Skeletal muscle tissue (tissue), 3 donors: ENCODE measurements at regions not wholly inside any gene's neighbourhood (a gene's known extent, or its start where the extent isn't known, plus 50 kb on each side); places are given as distances from the start of the nearest gene placed in this dataset.

Experiments used
- H3K27ac ChIP-seq: one replicate; pipeline ENCODE4 v1.7.0; 2013; ENCODE audit warnings: mild to moderate bottlenecking, low read depth, low read length, inconsistent platforms
- H3K27me3 ChIP-seq, 3 donors: one replicate each; pipeline ENCODE4 v1.7.0; 2013; ENCODE audit warnings: low read length in 3 of 3; ENCODE audit not compliant: control insufficient read depth in 3 of 3, insufficient read depth in 3 of 3
- H3K36me3 ChIP-seq, 3 donors: one replicate each; pipeline ENCODE4 v1.7.0; 2013; ENCODE audit warnings: low read length in 3 of 3; ENCODE audit not compliant: control insufficient read depth in 3 of 3, insufficient read depth in 3 of 3
- H3K4me1 ChIP-seq, 3 donors: one replicate each; pipeline ENCODE4 v1.7.0; 2013; ENCODE audit warnings: low read length in 3 of 3, mild to moderate bottlenecking in 3 of 3; ENCODE audit not compliant: control insufficient read depth in 3 of 3, insufficient read depth in 3 of 3
- H3K4me3 ChIP-seq, 3 donors: one replicate each; pipeline ENCODE4 v1.7.0; 2013; ENCODE audit warnings: low read length in 3 of 3
- H3K9ac ChIP-seq, 3 donors: one replicate each; pipeline ENCODE4 v1.7.0; 2013; ENCODE audit warnings: low read length in 3 of 3, mild to moderate bottlenecking in 3 of 3, moderate library complexity in 2 of 3, low read depth in 1 of 3
- H3K9me3 ChIP-seq, 3 donors: one replicate each; pipeline ENCODE4 v1.7.0; 2013; ENCODE audit warnings: low read length in 3 of 3; ENCODE audit not compliant: control insufficient read depth in 3 of 3
- donor health status: Osteomylitis.

DNA sequence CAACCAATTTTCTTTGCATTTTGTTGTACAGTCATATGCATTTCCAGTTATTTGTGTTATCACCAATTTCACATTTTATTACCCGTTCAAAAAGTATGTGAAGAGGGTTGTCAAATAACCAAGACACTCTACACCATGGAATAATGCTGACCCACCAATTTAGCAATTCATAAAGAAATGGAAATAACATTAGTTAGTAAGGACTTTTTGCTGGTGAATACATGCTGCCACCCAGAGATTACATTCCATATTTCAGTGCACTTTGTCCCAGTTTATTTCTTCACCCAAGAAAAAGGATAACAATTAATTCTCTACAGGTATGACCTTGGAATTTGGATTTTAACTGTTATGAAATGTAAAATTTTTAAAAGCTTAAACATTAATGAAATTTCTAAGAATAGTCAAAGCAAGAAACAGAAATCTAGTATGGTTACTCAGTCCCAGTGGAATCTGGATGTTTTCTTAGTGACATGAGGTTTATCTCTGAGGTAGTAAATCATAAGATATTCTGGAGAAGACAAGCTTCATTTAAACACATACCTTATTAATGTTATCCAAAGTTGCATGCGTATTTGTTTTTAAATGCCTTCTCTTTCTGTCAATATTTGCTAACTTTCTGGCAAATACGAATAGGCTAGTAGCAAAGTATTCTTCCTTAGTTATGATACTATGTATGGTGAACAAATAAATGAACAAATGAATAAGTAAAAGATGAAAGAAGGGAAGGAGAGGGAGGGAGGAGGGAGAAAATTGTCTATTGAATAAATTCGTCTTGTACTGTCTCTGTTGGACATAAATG lies 100.6 kb downstream of the CETN3 start:
- H3K4me3 ChIP-seq = no peak overlapping the region

GRCh38 chr5:90307782-90308181 lies 101.8 kb downstream of the CETN3 start:
- Histone ChIP-seq H3K27ac (no peak overlapping the region), H3K4me3 (no peak overlapping the region), H3K27me3 (no peaks in the 10 kb centered on the region), H3K9me3 (no peaks in the 10 kb centered on the region), H3K36me3 (no peaks in the 10 kb centered on the region), H3K4me1 (no peaks in the 10 kb centered on the region), H3K9ac (no peak overlapping the region)

More for the DNA sequence above, 100.6 kb downstream of the CETN3 start:
- Histone ChIP-seq H3K9me3 (no peaks in the 10 kb centered on the region), H3K9ac (no peak overlapping the region), H3K4me1 (no peaks in the 10 kb centered on the region), H3K36me3 (no peaks in the 10 kb centered on the region), H3K27me3 (no peaks in the 10 kb centered on the region), H3K27ac (no peak overlapping the region)

DNA sequence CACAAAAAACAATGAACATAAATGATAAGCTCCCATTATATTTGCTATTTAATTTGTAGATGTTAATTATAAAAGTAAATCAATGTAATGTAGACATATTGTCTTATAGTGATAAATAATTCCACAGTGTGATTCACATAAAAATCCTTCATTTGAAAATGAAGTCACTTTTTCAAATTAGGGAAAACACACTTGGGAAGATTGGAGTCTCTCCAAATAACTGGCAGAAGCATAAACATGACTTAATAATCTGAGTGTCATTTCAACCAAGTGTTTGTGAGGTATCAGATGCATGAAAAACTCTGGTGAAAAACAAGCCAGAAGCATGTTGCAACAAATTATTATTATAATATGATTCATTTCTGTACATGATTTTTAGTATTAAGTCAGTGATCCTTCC lies 102.2 kb downstream of the CETN3 start:
- Histone ChIP-seq H3K9ac (no peak overlapping the region), H3K36me3 (no peaks in the 10 kb centered on the region), H3K4me3 (no peak overlapping the region), H3K4me1 (no peaks in the 10 kb centered on the region), H3K27me3 (no peaks in the 10 kb centered on the region), H3K9me3 (no peaks in the 10 kb centered on the region), H3K27ac (no peak overlapping the region)

- Histone ChIP-seq H3K9ac (no peak overlapping the region), H3K27ac (no peak overlapping the region), H3K27me3 (no peaks in the 10 kb centered on the region), H3K4me1 (no peaks in the 10 kb centered on the region), H3K4me3 (no peak overlapping the region), H3K9me3 (no peaks in the 10 kb centered on the region), H3K36me3 (no peaks in the 10 kb centered on the region)
Observed at GRCh38 chr5:90306613-90307012, 102.9 kb downstream of the CETN3 start.

DNA sequence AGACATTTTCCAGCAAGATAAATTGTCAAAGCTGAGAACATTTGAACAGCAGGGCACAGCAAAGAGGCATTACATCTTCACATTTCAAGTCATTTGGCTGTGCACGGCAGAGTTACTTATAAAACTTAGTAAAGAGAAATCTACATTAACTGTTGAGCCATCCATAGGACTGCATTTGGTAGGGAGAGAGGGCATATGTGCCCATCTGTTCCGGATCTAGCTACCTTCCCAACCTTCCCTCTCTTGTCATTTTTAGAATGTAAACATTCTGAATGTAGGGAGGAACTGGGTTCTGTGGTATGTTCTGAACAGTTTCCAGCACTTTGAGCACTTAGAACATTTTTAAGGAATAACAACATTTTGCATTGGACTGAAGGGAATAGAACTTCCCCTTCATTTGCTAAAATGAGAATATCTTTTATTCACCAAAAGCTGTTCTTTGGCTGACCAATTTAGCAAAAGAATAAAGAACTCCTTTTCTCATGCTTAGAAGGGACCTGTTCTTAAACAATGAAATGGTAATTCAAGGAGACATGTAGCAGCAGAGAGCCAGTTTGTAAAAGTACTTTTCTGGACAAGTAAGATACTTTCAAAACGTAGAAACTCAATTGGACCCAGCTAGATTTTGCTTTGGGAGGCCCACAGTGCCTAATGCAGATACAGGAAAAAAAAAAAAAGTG lies 104.4 kb downstream of the CETN3 start:
- no peaks in the 10 kb centered on the region for H3K9me3 ChIP-seq
- H3K9ac ChIP-seq = no peak overlapping the region

DNA sequence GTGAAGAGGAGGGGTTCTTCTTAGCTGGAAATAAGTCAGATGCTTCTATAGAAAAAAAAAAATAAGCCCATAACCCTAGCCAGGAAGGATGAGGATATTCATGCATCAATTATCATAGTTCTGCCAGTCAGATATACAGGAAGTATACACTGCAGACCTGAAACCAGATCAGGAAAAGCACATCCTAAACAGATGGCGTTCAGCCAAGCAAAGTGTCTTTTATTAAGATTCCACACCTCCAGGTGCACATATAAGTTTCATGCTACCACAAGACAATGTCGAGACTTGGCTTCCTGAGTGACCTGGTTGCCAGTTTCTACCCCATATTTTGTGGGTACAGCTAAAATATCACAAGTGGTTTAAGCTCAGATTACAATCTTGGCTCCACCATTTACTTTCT lies 108.3 kb downstream of the CETN3 start:
- H3K9ac ChIP-seq = no peak overlapping the region
- no peaks in the 10 kb centered on the region for H3K4me1 ChIP-seq
- H3K36me3 ChIP-seq = no peaks in the 10 kb centered on the region
- H3K9me3 ChIP-seq = no peaks in the 10 kb centered on the region
- no peak overlapping the region for H3K4me3 ChIP-seq
- no peaks in the 10 kb centered on the region for H3K27me3 ChIP-seq
- H3K27ac ChIP-seq = no peak overlapping the region

More for the DNA sequence above, 104.4 kb downstream of the CETN3 start:
- Histone ChIP-seq H3K36me3 (no peaks in the 10 kb centered on the region), H3K4me1 (no peaks in the 10 kb centered on the region), H3K27ac (no peak overlapping the region), H3K4me3 (no peak overlapping the region), H3K27me3 (no peaks in the 10 kb centered on the region)

DNA sequence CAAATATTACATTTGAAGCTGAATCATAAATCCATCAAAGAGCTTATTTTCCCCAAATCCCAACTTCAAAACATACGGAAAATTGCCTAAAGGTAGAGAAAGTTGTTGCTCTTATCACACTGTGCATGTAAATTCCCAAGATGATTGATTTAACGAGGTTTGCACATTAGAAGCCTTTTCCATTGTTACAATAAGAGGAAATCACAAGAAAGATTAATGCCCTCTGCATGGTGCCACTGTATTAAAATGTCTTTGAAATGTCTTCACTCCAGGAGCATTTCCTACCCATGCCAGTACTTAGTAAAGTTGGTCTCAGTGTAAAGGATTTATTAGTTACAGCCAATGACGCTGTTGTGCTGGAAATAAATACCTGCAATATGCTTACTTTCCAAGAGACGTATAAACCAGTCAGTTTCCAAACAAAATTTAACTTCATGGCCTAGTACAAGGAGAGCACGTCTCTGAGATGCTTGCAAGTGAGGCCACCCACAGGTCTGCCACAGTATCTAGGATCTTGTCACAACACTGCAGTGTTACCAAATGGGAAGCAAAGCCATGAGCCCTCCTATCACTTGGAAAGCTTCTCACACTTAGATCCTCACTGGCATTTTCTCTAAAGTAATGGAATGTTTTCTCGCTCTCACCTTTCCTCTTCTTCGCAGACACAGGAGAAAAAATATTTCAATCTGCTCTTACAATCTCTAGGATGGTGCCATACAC lies 112.4 kb downstream of the CETN3 start:
- no peak overlapping the region for H3K9ac ChIP-seq
- no peak overlapping the region for H3K4me3 ChIP-seq
- H3K4me1 ChIP-seq = no peaks in the 10 kb centered on the region
- no peaks in the 10 kb centered on the region for H3K36me3 ChIP-seq
- H3K27ac ChIP-seq = no peak overlapping the region
- no peaks in the 10 kb centered on the region for H3K27me3 ChIP-seq
- H3K9me3 ChIP-seq = no peaks in the 10 kb centered on the region

DNA sequence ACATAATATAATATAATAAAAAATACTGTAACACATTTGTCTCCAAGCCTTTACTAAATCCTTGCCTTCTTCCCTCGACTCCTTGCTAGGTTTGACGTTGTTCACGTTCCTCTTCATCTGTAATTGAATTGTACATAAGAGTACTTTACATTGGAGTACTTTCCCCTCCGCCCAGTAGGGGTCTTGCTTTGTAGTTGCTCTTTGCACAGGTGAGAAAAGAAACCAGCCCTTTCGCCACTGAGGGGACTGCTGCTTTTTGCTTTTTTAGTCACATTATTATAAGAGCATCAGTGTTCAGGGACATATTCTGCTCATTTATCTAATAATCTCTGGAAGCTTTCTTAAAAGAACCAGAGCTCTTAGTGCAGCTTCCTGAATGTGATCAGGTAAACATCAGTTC lies 115.0 kb downstream of the CETN3 start:
- H3K4me1 ChIP-seq = peaks cover 0 to 2% (median 0%) of the 10 kb centered on the region in 3 donors
- no peak overlapping the region for H3K9ac ChIP-seq
- no peaks in the 10 kb centered on the region for H3K9me3 ChIP-seq
- no peak overlapping the region for H3K27ac ChIP-seq
- H3K4me3 ChIP-seq = no peak overlapping the region
- no peaks in the 10 kb centered on the region for H3K36me3 ChIP-seq
- no peaks in the 10 kb centered on the region for H3K27me3 ChIP-seq

DNA sequence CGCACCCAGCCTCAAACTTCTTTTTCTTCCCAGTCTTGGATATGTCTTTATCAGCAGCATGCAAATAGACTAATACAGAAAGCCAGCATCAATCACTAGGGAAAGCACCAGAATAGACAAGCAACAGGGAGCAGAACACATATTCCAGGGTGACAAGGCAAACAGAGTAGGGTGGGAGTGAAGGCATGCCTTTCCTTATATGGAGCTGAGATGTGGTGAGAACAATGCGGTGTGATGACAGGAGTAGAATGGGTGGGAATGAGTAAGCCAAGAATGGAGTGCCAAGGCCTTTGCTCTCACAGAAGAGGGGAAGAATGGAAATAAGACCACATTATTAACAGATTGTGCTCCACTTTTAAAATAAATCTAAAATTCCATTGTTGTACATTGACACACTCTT lies 115.6 kb downstream of the CETN3 start:
- Histone ChIP-seq H3K4me3 (no peak overlapping the region), H3K4me1 (peaks cover 0 to 2% (median 0%) of the 10 kb centered on the region in 3 donors), H3K27ac (no peak overlapping the region), H3K36me3 (no peaks in the 10 kb centered on the region), H3K9me3 (no peaks in the 10 kb centered on the region), H3K9ac (no peak overlapping the region), H3K27me3 (no peaks in the 10 kb centered on the region)

- peaks cover 0 to 2% (median 0%) of the 10 kb centered on the region in 3 donors for H3K4me1 ChIP-seq
- H3K9me3 ChIP-seq = no peaks in the 10 kb centered on the region
- H3K36me3 ChIP-seq = no peaks in the 10 kb centered on the region
- no peak overlapping the region for H3K9ac ChIP-seq
- H3K27ac ChIP-seq = no peak overlapping the region
- H3K27me3 ChIP-seq = no peaks in the 10 kb centered on the region
- H3K4me3 ChIP-seq = no peak overlapping the region
Observed at GRCh38 chr5:90290648-90291047, 118.9 kb downstream of the CETN3 start.
